HepG2 (cell line): ENCODE measurements at regions not wholly inside any gene's neighbourhood (a gene's known extent, or its start where the extent isn't known, plus 50 kb on each side); places are given as distances from the start of the nearest gene placed in this dataset.
A peak's percentile ranks its signal among the peaks of the same experiment; 100 is the strongest.

ENCODE experiments used
- ATAC-seq: fragments of 200-7000 bp; cut with Tn5 transposase; 3 replicates; pipeline ENCODE4 v1.9.1; 2020; ENCODE audit warnings: mild to moderate bottlenecking, moderate library complexity
- BruUV-seq: library from RNA; stranded (reverse); fragments of 400-500 nt; replicated peaks from 2 replicates; lab custom pipeline; 2021; lab: Mats Ljungman, UMichigan
- CTCF ChIA-PET: fragments of 300-600 bp; formaldehyde crosslinking; extraction: SDS; loops from one replicate; lab custom pipeline; 2021; ENCODE audit warnings: low total read pairs, inconsistent platforms, low intra/inter-chr PET ratio; lab: Yijun Ruan, JAX
- POLR2A ChIA-PET: fragments of 350-600 bp; sonication (Branson Sonifier 250); formaldehyde crosslinking; loops from one replicate; lab custom pipeline; 2020; ENCODE audit warnings: antibody characterized with exemption, inconsistent platforms; lab: Yijun Ruan, JAX
- DNase-seq: peaks from one replicate; pipeline ENCODE4 v3.0.0-alpha.2; 2015; ENCODE audit warnings: low spot score
- FAIRE-seq: peaks from 3 replicates; lab custom pipeline; 2011; peaks lifted over from hg19 to GRCh38; lab: Jason Lieb, UNC
- H2AFZ ChIP-seq: one replicate; pipeline ENCODE4 v1.6.1; 2011; ENCODE audit warnings: low read length, inconsistent platforms
- H3K27ac ChIP-seq: fragments of 300-600 bp; 3 replicates; pipeline ENCODE4 v1.8.0; 2011; ENCODE audit warnings: mixed run types, mild to moderate bottlenecking, mixed read lengths, low read length, inconsistent platforms; ENCODE audit not compliant: insufficient read depth; ENCODE audit errors: extremely low read length
- H3K27me3 ChIP-seq, 2 experiments: fragments of 200-600 bp in 1 of 2; 2 replicates in 1 of 2; 3 replicates in 1 of 2; pipeline versions ENCODE4 v1.6.0 to v1.8.0; 2011; ENCODE audit warnings: low read length in 2 of 2, mild to moderate bottlenecking in 2 of 2, moderate library complexity in 2 of 2, inconsistent platforms in 1 of 2; ENCODE audit not compliant: insufficient read depth in 2 of 2, control insufficient read depth in 1 of 2
- H3K36me3 ChIP-seq, 2 experiments: fragments of 200-600 bp in 1 of 2; replicated peaks in 1 of 2; 2 replicates in 1 of 2; 3 replicates in 1 of 2; pipeline versions ENCODE4 v1.5.1 to v1.8.0; 2011; ENCODE audit warnings: low read length in 2 of 2, inconsistent platforms in 1 of 2; ENCODE audit not compliant: insufficient read depth in 2 of 2, control insufficient read depth in 1 of 2
- H3K4me1 ChIP-seq: 2 replicates; pipeline ENCODE4 v1.5.1; 2012; ENCODE audit warnings: low read length, inconsistent platforms; ENCODE audit not compliant: insufficient read depth
- H3K4me2 ChIP-seq: 2 replicates; pipeline ENCODE4 v1.6.0; 2011; ENCODE audit warnings: low read depth, low read length, inconsistent platforms
- H3K4me3 ChIP-seq, 3 experiments: fragments of 200-600 bp in 1 of 3; sonication (generic), shearing (Covaris generic) in 1 of 3; replicated peaks in 1 of 3; 2 replicates each; pipeline ENCODE4 v1.5.1; 2011 to 2016; ENCODE audit warnings: low read length in 3 of 3, inconsistent platforms in 2 of 3, low read depth in 2 of 3, mild to moderate bottlenecking in 2 of 3, control low read depth in 1 of 3, mixed read lengths in 1 of 3; ENCODE audit not compliant: insufficient read depth in 1 of 3
- H3K79me2 ChIP-seq: one replicate; pipeline ENCODE4 v1.6.1; 2011; ENCODE audit warnings: low read length, inconsistent platforms; ENCODE audit not compliant: insufficient read depth
- H3K9ac ChIP-seq: 2 replicates; pipeline ENCODE4 v1.6.0; 2011; ENCODE audit warnings: mild to moderate bottlenecking, low read depth, low read length, inconsistent platforms; ENCODE audit not compliant: insufficient read depth
- H3K9me3 ChIP-seq: 2 replicates; pipeline ENCODE4 v1.5.1; 2012; ENCODE audit warnings: mild to moderate bottlenecking, low read length
- H4K20me1 ChIP-seq: 2 replicates; pipeline ENCODE4 v1.6.0; 2011; ENCODE audit warnings: inconsistent platforms, mild to moderate bottlenecking, low read length, moderate library complexity; ENCODE audit not compliant: insufficient read depth
- AGO2 ChIP-seq: fragments of 200-400 bp; formaldehyde crosslinking; optimal IDR thresholded peaks from 2 replicates; pipeline ENCODE3; 2017; ENCODE audit warnings: mild to moderate bottlenecking, low read depth, low read length, moderate library complexity
- CEBPB ChIP-seq: IDR thresholded peaks from 2 replicates; pipeline ENCODE4 v1.6.1; 2011; ENCODE audit warnings: low read depth, low read length, improper control_type of control experiment, borderline replicate concordance
- FOXA3 ChIP-seq: IDR thresholded peaks from 2 replicates; pipeline ENCODE4 v1.6.1; 2016; ENCODE audit warnings: missing genetic modification reagents, missing compliant biosample characterization
- FUBP1 ChIP-seq: sonication (generic); formaldehyde crosslinking; IDR thresholded peaks from 2 replicates; pipeline ENCODE4 v1.5.1; 2020; ENCODE audit warnings: missing genetic modification reagents, mild to moderate bottlenecking, borderline replicate concordance
- MTERF4 ChIP-seq: sonication (generic); formaldehyde crosslinking; IDR thresholded peaks from 2 replicates; pipeline ENCODE4 v1.8.0; 2023; ENCODE audit warnings: mild to moderate bottlenecking, missing genetic modification reagents
- NFE2L2 ChIP-seq: fragments of 150-350 bp; IDR thresholded peaks from 2 replicates; pipeline ENCODE4 v1.6.1; 2014; ENCODE audit warnings: low read length
- POLR2AphosphoS5 ChIP-seq: IDR thresholded peaks from 2 replicates; pipeline ENCODE4 v1.6.1; 2012; ENCODE audit warnings: low read depth, low read length
- RBAK ChIP-seq: sonication (generic); formaldehyde crosslinking; IDR thresholded peaks from 2 replicates; pipeline ENCODE4 v1.5.1; 2020; ENCODE audit warnings: mild to moderate bottlenecking, missing genetic modification reagents
- SMC3 ChIP-seq: IDR thresholded peaks from 2 replicates; pipeline ENCODE4 v1.6.1; 2011; ENCODE audit warnings: low read length, improper control_type of control experiment
- ZNF550 ChIP-seq: sonication (generic); formaldehyde crosslinking; IDR thresholded peaks from 2 replicates; pipeline ENCODE4 v1.4.0; 2020; ENCODE audit warnings: mild to moderate bottlenecking, missing genetic modification reagents, borderline replicate concordance
- ZNF749 ChIP-seq: sonication (generic); formaldehyde crosslinking; IDR thresholded peaks from 2 replicates; pipeline ENCODE4 v1.8.0; 2022; ENCODE audit warnings: mild to moderate bottlenecking, missing genetic modification reagents, moderate library complexity, borderline replicate concordance
- WGBS: methylation state at CpG from one replicate; pipeline ENCODE4 v1.1.6; 2017; ENCODE audit warnings: low lambda C conversion rate; 5-methylcytosine and 5-hydroxymethylcytosine counted together
- in situ Hi-C: cut with HindIII; loops from 2 replicates; pipeline ENCODE4 v1.10.0; 2017; ENCODE audit warnings: low pct_unique_long_range_greater_than_20kb; ENCODE audit not compliant: extremely low pct_ligation_motif_present
- intact Hi-C: fragments of 100-400 bp; cut with micrococcal nuclease; formaldehyde crosslinking; loops from one replicate; pipeline ENCODE4 v1.10.0; 2022; ENCODE audit not compliant: unreplicated experiment

GRCh38 chr5:39555788-39556187 is 131.0 kb upstream of the DAB2 start:
- no peak overlapping the region for H3K27ac ChIP-seq
- POLR2A ChIA-PET = no interaction called here
- TF ChIP-seq POLR2AphosphoS5 (no peak), CEBPB (0 out of 2 replicates have a peak, but pooled peaks have one; percentile 26)
- H3K36me3 ChIP-seq = no peaks in the 10 kb centered on the region
- no peak overlapping the region for H3K4me2 ChIP-seq
- H4K20me1 ChIP-seq = no peaks in the 10 kb centered on the region
- no peak overlapping the region for H3K4me3 ChIP-seq
- in situ Hi-C loops (loop anchor here (25.0 kb wide), 1 partner anchor 343 kb away; the partner anchor contains the start of gene FYB1), intact Hi-C loops (no loop called here)
- ATAC-seq (no peak), FAIRE-seq (no peak), DNase-seq (no peak)
- CTCF ChIA-PET = no interaction called here
- no TSS peak for BruUV-seq
- H3K9ac ChIP-seq = no peak overlapping the region
- no peak overlapping the region for H2AFZ ChIP-seq
- H3K27me3 ChIP-seq = no peaks in the 10 kb centered on the region
- no peaks in the 10 kb centered on the region for H3K79me2 ChIP-seq
- 18% methylated on average over 4 of the region's 4 CpGs for WGBS
- H3K9me3 ChIP-seq = no peaks in the 10 kb centered on the region
- H3K4me1 ChIP-seq = no peaks in the 10 kb centered on the region

GRCh38 chr5:39547553-39548154 is 122.9 kb upstream of the DAB2 start:
- H3K9me3 ChIP-seq = no peaks in the 10 kb centered on the region
- H3K36me3 ChIP-seq = no peaks in the 10 kb centered on the region
- no peak overlapping the region for H3K4me3 ChIP-seq
- FAIRE-seq (peak; percentile 76), DNase-seq (peak; percentile 41), ATAC-seq (peak; percentile 74)
- CTCF ChIA-PET = interaction anchor here (0.7 to 5.5 kb wide), 5 partner anchors 123 to 330 kb away, joined by 3 to 66 read pairs (median 5); partner anchors contain the start of gene DAB2
- H3K4me1 ChIP-seq = no peaks in the 10 kb centered on the region
- H3K79me2 ChIP-seq = no peaks in the 10 kb centered on the region
- POLR2A ChIA-PET = interaction anchor here (1.0 kb wide), 2 partner anchors 123 to 171 kb away, joined by 3 to 5 read pairs; partner anchors contain the start of gene DAB2
- H3K27ac ChIP-seq = no peak overlapping the region
- no peak overlapping the region for H2AFZ ChIP-seq
- H3K9ac ChIP-seq = no peak overlapping the region
- H3K27me3 ChIP-seq = peaks cover 0 to 8% of the 10 kb centered on the region in 2 experiments; a peak in 1 of 5 replicates
- H3K4me2 ChIP-seq = no peak overlapping the region
- H4K20me1 ChIP-seq = no peaks in the 10 kb centered on the region
- in situ Hi-C loops = loop anchor here (5.0 kb wide), 1 partner anchor 170 kb away; no protein-coding TSS in a partner anchor
- intact Hi-C loops = loop anchor here (1.0 to 10.0 kb wide), 4 partner anchors 123 to 330 kb away; partner anchors contain the start of genes DAB2 and FYB1
- WGBS = under 1% methylated on average over 9 of the region's 9 CpGs
- BruUV-seq = no TSS peak
- no peak for TF ChIP-seq FUBP1 (CRISPR knock-in tag)
- no peak for TF ChIP-seq ZNF749
- TF ChIP-seq MTERF4 (CRISPR knock-in tag) = no peak
- peak; percentile 95 for TF ChIP-seq SMC3
- TF ChIP-seq AGO2 = no peak
- TF ChIP-seq FOXA3 = no peak
- no peak for TF ChIP-seq RBAK (CRISPR knock-in tag)
- TF ChIP-seq NFE2L2 = no peak
- no peak for TF ChIP-seq ZNF550 (CRISPR knock-in tag)
